Retinal pigment epithelial cell (primary cell): ENCODE measurements at regions not wholly inside any gene's neighbourhood (a gene's known extent, or its start where the extent isn't known, plus 50 kb on each side); places are given as distances from the start of the nearest gene placed in this dataset.

ENCODE experiments used
- DNase-seq: peaks from one replicate; pipeline ENCODE4 v3.0.0-alpha.2; 2010; ENCODE audit warnings: low read depth
- H3K4me3 ChIP-seq: 2 replicates; pipeline ENCODE4 v1.5.1; 2011; ENCODE audit warnings: mild to moderate bottlenecking, low read length, control low read depth, moderate library complexity
- TF ChIP-seq, protein P1 (sequence below): conservative IDR thresholded peaks from 2 replicates; pipeline ENCODE4 v1.5.1; 2011; ENCODE audit warnings: low read depth, low read length, control low read depth, inconsistent platforms

DNA sequence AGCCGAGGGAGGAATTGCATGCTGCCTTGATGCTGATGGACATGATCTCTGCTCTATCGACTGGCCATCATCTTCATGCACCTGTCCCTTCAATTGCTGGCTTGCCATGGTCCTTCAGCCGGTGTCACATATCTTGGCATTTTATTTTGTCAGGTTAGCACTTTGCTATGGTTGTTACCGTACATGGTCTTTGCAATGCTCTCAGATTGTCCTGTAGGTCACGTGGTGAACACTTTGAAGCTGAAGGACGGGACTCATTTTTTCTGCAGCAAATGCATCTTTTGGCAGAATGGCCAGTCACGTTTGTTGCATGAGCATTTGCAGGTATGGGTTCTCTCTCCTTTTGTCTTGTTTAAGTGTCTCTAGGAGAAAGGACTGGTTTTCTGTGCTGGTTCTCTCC lies 326.8 kb upstream of the SHH start:
- no peak overlapping the region for H3K4me3 ChIP-seq
- TF ChIP-seq, protein P1, sequence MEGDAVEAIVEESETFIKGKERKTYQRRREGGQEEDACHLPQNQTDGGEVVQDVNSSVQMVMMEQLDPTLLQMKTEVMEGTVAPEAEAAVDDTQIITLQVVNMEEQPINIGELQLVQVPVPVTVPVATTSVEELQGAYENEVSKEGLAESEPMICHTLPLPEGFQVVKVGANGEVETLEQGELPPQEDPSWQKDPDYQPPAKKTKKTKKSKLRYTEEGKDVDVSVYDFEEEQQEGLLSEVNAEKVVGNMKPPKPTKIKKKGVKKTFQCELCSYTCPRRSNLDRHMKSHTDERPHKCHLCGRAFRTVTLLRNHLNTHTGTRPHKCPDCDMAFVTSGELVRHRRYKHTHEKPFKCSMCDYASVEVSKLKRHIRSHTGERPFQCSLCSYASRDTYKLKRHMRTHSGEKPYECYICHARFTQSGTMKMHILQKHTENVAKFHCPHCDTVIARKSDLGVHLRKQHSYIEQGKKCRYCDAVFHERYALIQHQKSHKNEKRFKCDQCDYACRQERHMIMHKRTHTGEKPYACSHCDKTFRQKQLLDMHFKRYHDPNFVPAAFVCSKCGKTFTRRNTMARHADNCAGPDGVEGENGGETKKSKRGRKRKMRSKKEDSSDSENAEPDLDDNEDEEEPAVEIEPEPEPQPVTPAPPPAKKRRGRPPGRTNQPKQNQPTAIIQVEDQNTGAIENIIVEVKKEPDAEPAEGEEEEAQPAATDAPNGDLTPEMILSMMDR, result no peak
- no peak for DNase-seq

DNA sequence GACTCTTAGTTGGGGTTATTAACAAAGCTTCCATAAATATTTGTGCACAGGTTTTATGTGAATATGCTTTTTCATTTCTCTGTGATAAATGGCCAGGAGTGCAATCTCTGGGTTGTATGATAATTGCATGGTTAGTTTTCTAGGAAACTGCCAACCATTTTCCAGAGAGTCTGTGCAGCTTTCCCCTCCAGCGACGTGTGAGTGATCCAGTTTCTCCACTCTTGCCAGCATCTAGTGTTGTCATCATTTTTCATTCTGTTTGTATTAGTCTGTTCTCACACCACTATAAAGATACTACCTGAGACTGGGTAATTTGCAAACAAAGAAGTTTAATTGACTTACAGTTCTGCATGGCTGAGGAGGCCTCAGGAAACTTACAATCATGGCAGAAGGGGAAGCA lies 319.6 kb upstream of the SHH start:
- no peak for DNase-seq
- TF ChIP-seq, protein P1, result no peak
- H3K4me3 ChIP-seq, result no peak overlapping the region

DNA sequence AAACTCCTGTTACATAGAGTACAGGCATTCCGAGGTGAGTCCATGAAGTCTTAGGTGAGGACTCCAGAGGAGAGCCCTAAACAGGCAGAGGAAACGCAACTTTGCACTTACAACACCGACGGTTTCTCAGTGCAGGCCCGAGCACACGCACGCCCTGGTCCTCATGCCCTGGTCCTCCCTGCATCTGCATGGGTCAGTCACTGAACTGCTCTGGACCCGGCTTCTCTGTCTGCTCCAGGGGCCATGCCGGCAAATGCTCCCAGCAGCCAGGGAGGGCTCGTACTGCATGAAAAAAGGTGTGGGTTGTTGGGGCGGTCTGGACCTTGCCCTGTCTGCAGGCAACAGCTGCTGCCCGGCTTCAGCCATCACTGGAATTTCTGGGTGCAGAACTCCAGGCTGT lies 317.3 kb upstream of the SHH start:
- no peak for DNase-seq
- TF ChIP-seq, protein P1, result no peak
- H3K4me3 ChIP-seq, result no peak overlapping the region

DNA sequence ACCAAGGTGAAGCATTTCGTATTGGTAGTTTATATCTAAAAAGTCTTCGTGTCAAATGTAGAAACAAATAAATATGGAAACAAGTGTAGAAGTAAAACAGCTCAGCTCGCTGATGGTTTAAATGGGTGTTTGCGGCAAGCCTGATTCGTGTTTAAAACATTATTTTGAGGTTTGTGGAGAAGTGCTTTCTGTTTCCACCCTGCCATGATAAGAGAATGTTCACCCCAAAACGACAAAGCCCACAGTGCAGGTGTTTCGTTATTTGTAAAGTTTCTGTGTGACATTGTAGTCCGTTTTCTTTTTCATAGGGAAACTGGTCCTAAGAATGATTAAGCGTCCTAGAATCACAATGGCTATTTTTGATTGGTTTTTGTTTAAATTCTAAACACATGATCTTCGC lies 316.2 kb upstream of the SHH start:
- H3K4me3 ChIP-seq, result no peak overlapping the region
- no peak for DNase-seq
- TF ChIP-seq, protein P1, result no peak

DNA sequence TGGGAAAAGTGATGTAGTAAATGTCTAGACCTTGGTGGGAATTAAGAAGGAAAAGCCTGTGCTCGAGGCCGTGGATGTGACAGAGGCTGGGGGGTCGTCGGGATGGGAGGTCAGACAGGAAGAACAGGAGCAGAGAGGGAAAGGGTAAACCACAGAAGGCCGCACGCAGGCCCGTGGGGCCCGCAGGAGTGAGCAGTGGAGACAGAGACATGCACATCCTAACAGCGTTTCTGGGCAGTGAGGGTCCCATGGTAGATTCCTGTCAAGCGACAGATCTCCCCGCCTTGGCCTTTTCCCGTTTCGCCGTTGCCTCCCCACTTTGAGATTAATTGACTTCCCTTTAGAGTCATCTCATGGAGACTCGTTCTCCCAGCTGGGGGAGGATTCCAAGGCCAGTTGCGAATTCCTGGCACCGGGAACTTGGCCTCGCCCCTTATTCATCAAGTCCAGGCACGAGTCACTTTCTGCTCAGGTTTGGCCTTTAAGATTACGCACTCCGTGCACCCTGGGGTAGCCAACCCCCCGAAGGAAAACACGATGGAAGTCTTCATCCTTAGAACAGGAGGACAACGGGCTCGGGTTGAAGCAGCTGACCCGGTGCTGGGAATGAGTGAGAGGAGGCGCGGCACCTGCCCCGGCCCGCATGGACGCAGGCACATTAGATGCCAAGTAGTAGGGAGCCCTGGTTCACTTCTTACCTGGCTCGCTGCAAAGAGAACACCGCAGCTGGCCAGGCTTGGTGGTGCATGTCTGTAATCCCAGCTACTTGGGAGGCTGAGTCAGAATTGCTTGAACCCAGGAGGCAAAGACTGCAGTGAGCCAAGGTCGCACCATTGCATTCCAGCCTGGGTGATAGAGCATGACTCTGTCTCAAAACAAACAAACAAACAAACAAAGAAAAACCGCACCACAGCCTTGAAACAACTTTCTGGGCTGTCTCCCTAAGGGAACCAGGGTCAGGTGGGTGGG lies 315.2 kb upstream of the SHH start:
- DNase-seq, result no peak
- TF ChIP-seq, protein P1, result no peak
- H3K4me3 ChIP-seq, result no peak overlapping the region

- no peak for DNase-seq
Observed at GRCh38 chr7:156125841-156126730, 313.8 kb upstream of the SHH start.

More at GRCh38 chr7:156125841-156126730, 313.8 kb upstream of the SHH start:
- TF ChIP-seq, protein P1, result no peak
- no peak overlapping the region for H3K4me3 ChIP-seq
